SK-N-SH treated with all-trans-retinoic acid at 6 μM for 48 hours (cell line): ENCODE measurements at regions not wholly inside any gene's neighbourhood (a gene's known extent, or its start where the extent isn't known, plus 50 kb on each side); places are given as distances from the start of the nearest gene placed in this dataset.

Source experiments
- ATAC-seq: fragments of 200-7000 bp; cut with Tn5 transposase; 3 replicates; pipeline ENCODE4 v1.9.1; 2020; ENCODE audit warnings: mild to moderate bottlenecking, moderate library complexity
- ARNTL ChIP-seq: fragments of 450-650 bp; formaldehyde crosslinking; IDR thresholded peaks from 2 replicates; pipeline ENCODE4 v1.5.0; 2020; ENCODE audit warnings: low read depth, mild to moderate bottlenecking, moderate library complexity, borderline replicate concordance
- BACH2 ChIP-seq: fragments of 250-450 bp; sonication (Bioruptor Pico); IDR thresholded peaks from 2 replicates; pipeline ENCODE4 v1.9.0; 2021; ENCODE audit warnings: mild to moderate bottlenecking, borderline replicate concordance
- CSDC2 ChIP-seq: fragments of 250-450 bp; sonication (Bioruptor Pico); IDR thresholded peaks from 2 replicates; pipeline ENCODE4 v1.5.0; 2020; ENCODE audit warnings: mild to moderate bottlenecking, moderate library complexity
- ESRRG ChIP-seq: fragments of 250-450 bp; sonication (Bioruptor Pico); IDR thresholded peaks from 2 replicates; pipeline ENCODE4 v1.6.1; 2021; ENCODE audit warnings: mild to moderate bottlenecking
- GLIS3 ChIP-seq: fragments of 250-450 bp; sonication (Bioruptor Pico); IDR thresholded peaks from 2 replicates; pipeline ENCODE4 v1.5.0; 2020; ENCODE audit warnings: mild to moderate bottlenecking, moderate library complexity
- ISL1 ChIP-seq: fragments of 250-450 bp; sonication (Bioruptor Pico); IDR thresholded peaks from 2 replicates; pipeline ENCODE4 v2.1.2; 2022; ENCODE audit warnings: mild to moderate bottlenecking, moderate library complexity
- OSR1 ChIP-seq: fragments of 250-450 bp; sonication (Bioruptor Pico); IDR thresholded peaks from 2 replicates; pipeline ENCODE4 v1.8.0; 2022; ENCODE audit warnings: moderate library complexity, mild to moderate bottlenecking, inconsistent platforms
- PPARA ChIP-seq: fragments of 250-450 bp; sonication (Bioruptor Pico); IDR thresholded peaks from 2 replicates; pipeline ENCODE4 v1.5.0; 2020; ENCODE audit warnings: mild to moderate bottlenecking, borderline replicate concordance
- RARB ChIP-seq: fragments of 250-450 bp; sonication (Bioruptor Pico); IDR thresholded peaks from 2 replicates; pipeline ENCODE4 v1.8.0; 2021; ENCODE audit warnings: mild to moderate bottlenecking, moderate library complexity
- SNAI2 ChIP-seq: fragments of 250-450 bp; sonication (Bioruptor Pico); IDR thresholded peaks from 2 replicates; pipeline ENCODE4 v1.5.0; 2020; ENCODE audit warnings: mild to moderate bottlenecking, moderate library complexity
- TCF4 ChIP-seq: fragments of 250-450 bp; sonication (Bioruptor Pico); IDR thresholded peaks from 2 replicates; pipeline ENCODE4 v1.8.0; 2021; ENCODE audit warnings: mild to moderate bottlenecking, moderate library complexity, borderline replicate concordance
- TOX ChIP-seq: fragments of 250-450 bp; sonication (Bioruptor Pico); IDR thresholded peaks from 2 replicates; pipeline ENCODE4 v1.8.0; 2021; ENCODE audit warnings: mild to moderate bottlenecking, moderate library complexity, borderline replicate concordance
- ZC3H10 ChIP-seq: fragments of 250-450 bp; sonication (Bioruptor Pico); IDR thresholded peaks from 2 replicates; pipeline ENCODE4 v1.5.1; 2021; ENCODE audit warnings: mild to moderate bottlenecking, moderate library complexity
- ZFP3 ChIP-seq: fragments of 250-450 bp; sonication (Bioruptor Pico); IDR thresholded peaks from 2 replicates; pipeline ENCODE4 v1.5.0; 2020; ENCODE audit warnings: mild to moderate bottlenecking, moderate library complexity
- ZFP30 ChIP-seq: fragments of 450-650 bp; formaldehyde crosslinking; IDR thresholded peaks from 2 replicates; pipeline ENCODE4 v1.5.0; 2022; ENCODE audit warnings: mild to moderate bottlenecking, moderate library complexity
- ZNF565 ChIP-seq: fragments of 450-650 bp; formaldehyde crosslinking; conservative IDR thresholded peaks from 2 replicates; pipeline ENCODE4 v1.5.0; 2020; ENCODE audit warnings: low read depth, mild to moderate bottlenecking, moderate library complexity
- ZNF70 ChIP-seq: fragments of 450-650 bp; formaldehyde crosslinking; IDR thresholded peaks from 2 replicates; pipeline ENCODE4 v1.5.0; 2020; ENCODE audit warnings: mild to moderate bottlenecking, moderate library complexity
- ZNF8 ChIP-seq: fragments of 450-650 bp; formaldehyde crosslinking; IDR thresholded peaks from 2 replicates; pipeline ENCODE4 v1.5.0; 2020; ENCODE audit warnings: mild to moderate bottlenecking, moderate library complexity
- TF ChIP-seq, protein P1 (sequence below): fragments of 250-450 bp; sonication (Bioruptor Pico); IDR thresholded peaks from 2 replicates; pipeline ENCODE4 v1.8.0; 2020; ENCODE audit warnings: mild to moderate bottlenecking, moderate library complexity, borderline replicate concordance
- TF ChIP-seq, protein P2 (sequence below): fragments of 250-450 bp; sonication (Bioruptor Pico); IDR thresholded peaks from 2 replicates; pipeline ENCODE4 v1.8.0; 2021; ENCODE audit warnings: low read depth, mild to moderate bottlenecking, moderate library complexity, borderline replicate concordance
- TF ChIP-seq, protein P3 (sequence below): fragments of 250-450 bp; sonication (Bioruptor Pico); IDR thresholded peaks from 2 replicates; pipeline ENCODE4 v1.5.1; 2020; ENCODE audit warnings: low read depth, mild to moderate bottlenecking, moderate library complexity
- TF ChIP-seq, protein P4 (sequence below): fragments of 250-450 bp; sonication (Bioruptor Pico); IDR thresholded peaks from 2 replicates; pipeline ENCODE4 v1.5.1; 2021; ENCODE audit warnings: mild to moderate bottlenecking, moderate library complexity

DNA sequence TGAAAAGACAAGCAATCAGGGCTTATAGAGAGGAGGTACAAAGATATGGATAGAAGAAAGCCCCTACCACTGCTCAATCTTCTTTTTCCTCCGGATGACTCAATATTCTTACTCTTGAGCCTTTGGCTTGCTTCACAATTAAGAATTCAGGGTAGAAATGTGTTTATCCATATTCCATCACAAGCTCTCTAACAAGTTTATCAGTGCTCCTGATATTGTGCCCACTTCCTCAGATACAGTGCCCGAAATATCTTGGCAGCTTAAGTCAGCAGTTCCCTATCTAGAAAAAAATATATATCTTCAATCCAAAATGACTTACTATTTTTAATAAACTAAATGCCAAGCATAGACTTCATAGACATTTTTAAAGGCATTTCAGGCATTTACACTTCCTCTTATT, 255.1 kb upstream of the FAT3 start:
- ATAC-seq: no peak
- TF ChIP-seq, protein P1, sequence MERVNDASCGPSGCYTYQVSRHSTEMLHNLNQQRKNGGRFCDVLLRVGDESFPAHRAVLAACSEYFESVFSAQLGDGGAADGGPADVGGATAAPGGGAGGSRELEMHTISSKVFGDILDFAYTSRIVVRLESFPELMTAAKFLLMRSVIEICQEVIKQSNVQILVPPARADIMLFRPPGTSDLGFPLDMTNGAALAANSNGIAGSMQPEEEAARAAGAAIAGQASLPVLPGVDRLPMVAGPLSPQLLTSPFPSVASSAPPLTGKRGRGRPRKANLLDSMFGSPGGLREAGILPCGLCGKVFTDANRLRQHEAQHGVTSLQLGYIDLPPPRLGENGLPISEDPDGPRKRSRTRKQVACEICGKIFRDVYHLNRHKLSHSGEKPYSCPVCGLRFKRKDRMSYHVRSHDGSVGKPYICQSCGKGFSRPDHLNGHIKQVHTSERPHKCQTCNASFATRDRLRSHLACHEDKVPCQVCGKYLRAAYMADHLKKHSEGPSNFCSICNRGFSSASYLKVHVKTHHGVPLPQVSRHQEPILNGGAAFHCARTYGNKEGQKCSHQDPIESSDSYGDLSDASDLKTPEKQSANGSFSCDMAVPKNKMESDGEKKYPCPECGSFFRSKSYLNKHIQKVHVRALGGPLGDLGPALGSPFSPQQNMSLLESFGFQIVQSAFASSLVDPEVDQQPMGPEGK (CRISPR knock-in tag): no peak
- no peak for TF ChIP-seq TOX (CRISPR knock-in tag)
- no peak for TF ChIP-seq CSDC2 (CRISPR knock-in tag)
- TF ChIP-seq GLIS3 (CRISPR knock-in tag): no peak
- TF ChIP-seq TCF4 (CRISPR knock-in tag): no peak
- TF ChIP-seq ZC3H10: no peak
- TF ChIP-seq ZFP30 (CRISPR knock-in tag): no peak
- no peak for TF ChIP-seq OSR1
- TF ChIP-seq, protein P2, sequence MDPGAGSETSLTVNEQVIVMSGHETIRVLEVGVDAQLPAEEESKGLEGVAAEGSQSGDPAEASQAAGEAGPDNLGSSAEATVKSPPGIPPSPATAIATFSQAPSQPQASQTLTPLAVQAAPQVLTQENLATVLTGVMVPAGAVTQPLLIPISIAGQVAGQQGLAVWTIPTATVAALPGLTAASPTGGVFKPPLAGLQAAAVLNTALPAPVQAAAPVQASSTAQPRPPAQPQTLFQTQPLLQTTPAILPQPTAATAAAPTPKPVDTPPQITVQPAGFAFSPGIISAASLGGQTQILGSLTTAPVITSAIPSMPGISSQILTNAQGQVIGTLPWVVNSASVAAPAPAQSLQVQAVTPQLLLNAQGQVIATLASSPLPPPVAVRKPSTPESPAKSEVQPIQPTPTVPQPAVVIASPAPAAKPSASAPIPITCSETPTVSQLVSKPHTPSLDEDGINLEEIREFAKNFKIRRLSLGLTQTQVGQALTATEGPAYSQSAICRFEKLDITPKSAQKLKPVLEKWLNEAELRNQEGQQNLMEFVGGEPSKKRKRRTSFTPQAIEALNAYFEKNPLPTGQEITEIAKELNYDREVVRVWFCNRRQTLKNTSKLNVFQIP: no peak
- no peak for TF ChIP-seq PPARA (CRISPR knock-in tag)
- no peak for TF ChIP-seq BACH2 (CRISPR knock-in tag)
- no peak for TF ChIP-seq ZFP3 (CRISPR knock-in tag)
- TF ChIP-seq RARB (CRISPR knock-in tag): no peak
- TF ChIP-seq ZNF70 (CRISPR knock-in tag): no peak
- no peak for TF ChIP-seq ARNTL (CRISPR knock-in tag)
- no peak for TF ChIP-seq ZNF565 (CRISPR knock-in tag)
- TF ChIP-seq, protein P3, sequence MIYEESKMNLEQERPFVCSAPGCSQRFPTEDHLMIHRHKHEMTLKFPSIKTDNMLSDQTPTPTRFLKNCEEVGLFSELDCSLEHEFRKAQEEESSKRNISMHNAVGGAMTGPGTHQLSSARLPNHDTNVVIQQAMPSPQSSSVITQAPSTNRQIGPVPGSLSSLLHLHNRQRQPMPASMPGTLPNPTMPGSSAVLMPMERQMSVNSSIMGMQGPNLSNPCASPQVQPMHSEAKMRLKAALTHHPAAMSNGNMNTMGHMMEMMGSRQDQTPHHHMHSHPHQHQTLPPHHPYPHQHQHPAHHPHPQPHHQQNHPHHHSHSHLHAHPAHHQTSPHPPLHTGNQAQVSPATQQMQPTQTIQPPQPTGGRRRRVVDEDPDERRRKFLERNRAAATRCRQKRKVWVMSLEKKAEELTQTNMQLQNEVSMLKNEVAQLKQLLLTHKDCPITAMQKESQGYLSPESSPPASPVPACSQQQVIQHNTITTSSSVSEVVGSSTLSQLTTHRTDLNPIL (CRISPR knock-in tag): no peak
- no peak for TF ChIP-seq SNAI2 (CRISPR knock-in tag)

DNA sequence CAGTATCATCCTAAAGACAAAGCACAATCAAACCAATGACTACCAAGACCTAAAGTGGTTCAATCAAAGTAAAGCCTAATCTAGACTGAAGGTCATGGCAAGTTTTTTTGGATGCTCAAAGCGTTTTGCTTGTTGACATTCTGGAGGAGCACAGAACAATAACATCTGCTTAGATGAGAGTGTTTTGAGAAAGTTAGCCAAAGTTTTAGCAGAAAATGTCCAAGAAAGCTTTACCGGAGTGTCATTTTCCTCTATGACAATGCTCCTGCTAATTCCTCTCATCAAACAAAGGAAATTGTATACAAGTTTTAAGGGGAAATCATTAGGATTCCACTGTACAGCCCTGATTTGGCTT, 256.9 kb upstream of the FAT3 start:
- TF ChIP-seq BACH2 (CRISPR knock-in tag): no peak
- ATAC-seq: no peak

DNA sequence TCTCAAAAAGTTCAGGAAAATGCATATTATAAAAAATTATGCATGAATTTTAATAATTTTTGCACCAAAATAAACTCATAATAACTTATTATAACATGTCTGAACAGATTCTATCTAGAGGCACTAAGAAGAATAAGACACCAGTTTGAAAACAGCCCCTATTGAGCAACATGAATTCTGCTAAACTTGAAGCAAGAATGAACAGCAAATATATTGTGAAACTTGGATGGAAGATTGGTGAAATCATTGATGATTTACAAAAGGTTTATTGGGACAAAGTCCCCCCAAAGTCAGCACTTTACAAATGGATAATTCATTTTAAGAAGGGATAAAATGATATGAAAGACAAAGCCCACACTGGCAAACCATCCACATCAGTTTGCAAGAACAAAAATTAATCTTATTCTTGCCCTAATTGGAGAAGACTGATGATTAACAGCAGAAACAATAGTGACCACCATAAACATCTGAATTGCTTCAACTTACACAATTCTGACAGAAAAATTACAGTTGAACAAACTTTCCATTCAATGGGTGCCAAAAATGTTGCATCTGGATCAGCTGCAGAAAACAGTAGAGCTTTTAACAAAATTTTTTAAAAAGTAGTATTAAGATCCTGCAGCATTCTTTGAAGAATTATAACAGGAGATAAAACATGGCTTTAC, 257.5 kb upstream of the FAT3 start:
- no peak for ATAC-seq
- TF ChIP-seq, protein P3 (CRISPR knock-in tag): no peak
- no peak for TF ChIP-seq TCF4 (CRISPR knock-in tag)
- no peak for TF ChIP-seq BACH2 (CRISPR knock-in tag)
- no peak for TF ChIP-seq TOX (CRISPR knock-in tag)

DNA sequence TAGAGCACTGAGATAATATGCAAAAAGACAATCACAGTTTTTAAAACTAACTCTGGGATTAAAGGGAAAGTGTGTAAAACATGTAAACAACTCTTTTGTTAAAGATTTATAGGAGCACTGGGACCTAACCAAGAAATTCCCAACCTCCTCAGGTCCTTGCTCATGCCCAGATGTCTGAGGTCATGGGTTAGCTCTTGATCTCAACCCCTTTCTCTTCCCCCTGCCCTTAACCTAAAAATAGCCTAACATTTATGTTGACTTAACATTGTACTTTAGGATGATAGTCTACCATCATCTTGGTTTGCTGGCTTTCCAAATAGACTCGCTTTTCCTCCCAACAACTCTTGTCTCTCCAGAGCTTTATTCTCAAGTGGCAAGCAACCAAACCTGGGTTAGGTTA, 258.2 kb upstream of the FAT3 start:
- no peak for ATAC-seq
- no peak for TF ChIP-seq ISL1 (CRISPR knock-in tag)
- TF ChIP-seq, protein P2: no peak
- no peak for TF ChIP-seq ESRRG
- no peak for TF ChIP-seq ZC3H10
- no peak for TF ChIP-seq GLIS3 (CRISPR knock-in tag)
- TF ChIP-seq, protein P1 (CRISPR knock-in tag): no peak
- no peak for TF ChIP-seq ZNF565 (CRISPR knock-in tag)
- TF ChIP-seq ZNF8: no peak
- no peak for TF ChIP-seq RARB (CRISPR knock-in tag)
- TF ChIP-seq ARNTL (CRISPR knock-in tag): no peak
- TF ChIP-seq BACH2 (CRISPR knock-in tag): no peak
- TF ChIP-seq, protein P4, sequence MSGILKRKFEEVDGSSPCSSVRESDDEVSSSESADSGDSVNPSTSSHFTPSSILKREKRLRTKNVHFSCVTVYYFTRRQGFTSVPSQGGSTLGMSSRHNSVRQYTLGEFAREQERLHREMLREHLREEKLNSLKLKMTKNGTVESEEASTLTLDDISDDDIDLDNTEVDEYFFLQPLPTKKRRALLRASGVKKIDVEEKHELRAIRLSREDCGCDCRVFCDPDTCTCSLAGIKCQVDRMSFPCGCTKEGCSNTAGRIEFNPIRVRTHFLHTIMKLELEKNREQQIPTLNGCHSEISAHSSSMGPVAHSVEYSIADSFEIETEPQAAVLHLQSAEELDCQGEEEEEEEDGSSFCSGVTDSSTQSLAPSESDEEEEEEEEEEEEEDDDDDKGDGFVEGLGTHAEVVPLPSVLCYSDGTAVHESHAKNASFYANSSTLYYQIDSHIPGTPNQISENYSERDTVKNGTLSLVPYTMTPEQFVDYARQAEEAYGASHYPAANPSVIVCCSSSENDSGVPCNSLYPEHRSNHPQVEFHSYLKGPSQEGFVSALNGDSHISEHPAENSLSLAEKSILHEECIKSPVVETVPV: no peak
- no peak for TF ChIP-seq CSDC2 (CRISPR knock-in tag)
- TF ChIP-seq ZNF70 (CRISPR knock-in tag): no peak
- TF ChIP-seq TOX (CRISPR knock-in tag): no peak
- TF ChIP-seq SNAI2 (CRISPR knock-in tag): no peak
- no peak for TF ChIP-seq OSR1
- TF ChIP-seq, protein P3 (CRISPR knock-in tag): no peak
